IPS-20b (cell line): ENCODE measurements at regions not wholly inside any gene's neighbourhood (a gene's known extent, or its start where the extent isn't known, plus 50 kb on each side); places are given as distances from the start of the nearest gene placed in this dataset.
"Not testable (repeated sequence)": the region's sequence is repeated elsewhere in the genome, so short reads cannot be mapped to it uniquely, and the experiment has no call there.

ENCODE experiments used
- H3K27ac ChIP-seq: one replicate; pipeline ENCODE4 v1.5.1; 2013; ENCODE audit warnings: low read length
- H3K27me3 ChIP-seq: 2 replicates; pipeline ENCODE4 v1.6.1; 2013; ENCODE audit warnings: mild to moderate bottlenecking, low read length, inconsistent platforms; ENCODE audit not compliant: insufficient read depth
- H3K36me3 ChIP-seq: 2 replicates; pipeline ENCODE4 v1.6.1; 2013; ENCODE audit warnings: low read depth, mild to moderate bottlenecking, inconsistent platforms, low read length, moderate library complexity; ENCODE audit not compliant: insufficient read depth
- H3K4me1 ChIP-seq: 2 replicates; pipeline ENCODE4 v1.6.1; 2013; ENCODE audit warnings: mild to moderate bottlenecking, control low read depth, inconsistent platforms, low read length, moderate library complexity; ENCODE audit not compliant: insufficient read depth
- H3K4me3 ChIP-seq: 2 replicates; pipeline ENCODE4 v1.5.1; 2013; ENCODE audit warnings: mild to moderate bottlenecking, low read length, inconsistent platforms
- H3K9ac ChIP-seq: 2 replicates; pipeline ENCODE4 v1.6.1; 2013; ENCODE audit warnings: low read depth, mild to moderate bottlenecking, inconsistent platforms, low read length, moderate library complexity
- H3K9me3 ChIP-seq: 2 replicates; pipeline ENCODE4 v1.6.1; 2013; ENCODE audit warnings: mild to moderate bottlenecking, low read depth, low read length, inconsistent platforms; ENCODE audit not compliant: insufficient read depth

DNA sequence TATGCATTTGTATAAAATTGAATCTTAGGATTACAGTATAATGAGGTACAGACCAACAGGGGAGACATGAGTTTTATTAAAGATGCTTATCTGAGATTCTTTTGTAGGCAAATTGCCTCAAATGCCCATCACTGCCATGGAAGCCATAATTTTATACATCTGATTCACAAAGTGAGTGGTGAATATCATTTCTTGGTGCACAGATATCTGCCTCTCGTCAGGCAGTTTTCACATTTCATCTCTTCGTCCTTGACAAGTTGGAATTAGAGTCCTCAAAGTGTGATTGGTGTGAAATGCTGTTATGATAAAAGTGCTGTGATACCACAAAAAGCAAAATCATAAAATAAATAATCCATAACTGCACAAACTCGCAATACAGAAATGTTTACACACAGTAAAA lies 1602.8 kb upstream of the DDX18 start:
- no peaks in the 10 kb centered on the region for H3K36me3 ChIP-seq
- H3K9ac ChIP-seq: no peak overlapping the region
- no peaks in the 10 kb centered on the region for H3K4me1 ChIP-seq
- H3K9me3 ChIP-seq: no peaks in the 10 kb centered on the region
- H3K27me3 ChIP-seq: no peaks in the 10 kb centered on the region
- no peak overlapping the region for H3K27ac ChIP-seq
- no peak overlapping the region for H3K4me3 ChIP-seq

DNA sequence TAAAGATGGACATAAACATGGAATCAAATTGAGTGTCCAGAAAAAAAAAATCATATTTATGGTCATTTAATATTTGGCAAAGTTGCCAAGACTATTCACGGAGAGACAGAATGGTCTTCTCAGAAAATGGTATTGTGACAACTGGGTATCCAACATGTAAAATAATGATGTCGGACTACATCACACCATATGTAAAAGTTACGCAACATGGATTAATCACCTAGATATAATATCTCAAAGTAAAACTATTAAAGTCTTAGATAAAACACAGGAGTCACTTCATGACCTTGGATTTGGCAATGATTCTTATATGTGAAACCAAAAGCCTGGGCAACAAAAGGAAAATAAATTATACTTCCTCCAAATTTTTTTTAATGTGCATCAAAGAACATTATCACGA lies 1591.7 kb upstream of the DDX18 start:
- Histone ChIP-seq H3K9ac (no peak overlapping the region), H3K4me1 (no peaks in the 10 kb centered on the region), H3K4me3 (no peak overlapping the region), H3K36me3 (no peaks in the 10 kb centered on the region), H3K27ac (no peak overlapping the region), H3K9me3 (no peaks in the 10 kb centered on the region), H3K27me3 (no peaks in the 10 kb centered on the region)

- H3K9me3 ChIP-seq: no peaks in the 10 kb centered on the region
- H3K9ac ChIP-seq: no peak overlapping the region
- H3K36me3 ChIP-seq: no peaks in the 10 kb centered on the region
- no peak overlapping the region for H3K27ac ChIP-seq
- H3K4me1 ChIP-seq: no peaks in the 10 kb centered on the region
- no peaks in the 10 kb centered on the region for H3K27me3 ChIP-seq
- H3K4me3 ChIP-seq: no peak overlapping the region
Observed at GRCh38 chr2:116223912-116224311, 1590.6 kb upstream of the DDX18 start.

- Histone ChIP-seq H3K9me3 (no peaks in the 10 kb centered on the region), H3K4me3 (no peak overlapping the region), H3K4me1 (no peaks in the 10 kb centered on the region), H3K36me3 (no peaks in the 10 kb centered on the region), H3K9ac (no peak overlapping the region), H3K27me3 (no peaks in the 10 kb centered on the region), H3K27ac (no peak overlapping the region)
Observed at GRCh38 chr2:116224610-116225009, 1589.9 kb upstream of the DDX18 start.

GRCh38 chr2:116238511-116238910 lies 1576.0 kb upstream of the DDX18 start:
- H3K27me3 ChIP-seq: no peaks in the 10 kb centered on the region
- H3K36me3 ChIP-seq: no peaks in the 10 kb centered on the region
- no peak overlapping the region for H3K27ac ChIP-seq
- no peaks in the 10 kb centered on the region for H3K9me3 ChIP-seq
- H3K4me1 ChIP-seq: peaks cover 10% of the 10 kb centered on the region; the same call in 1 of the 2 replicates
- H3K9ac ChIP-seq: no peak overlapping the region
- H3K4me3 ChIP-seq: no peak overlapping the region

- H3K4me1 ChIP-seq: no peaks in the 10 kb centered on the region; the same call in 1 of the 2 replicates
- peaks cover 9% of the 10 kb centered on the region for H3K9me3 ChIP-seq
- H3K4me3 ChIP-seq: no peak overlapping the region
- H3K27ac ChIP-seq: no peak overlapping the region
- no peaks in the 10 kb centered on the region for H3K27me3 ChIP-seq
- no peak overlapping the region for H3K9ac ChIP-seq
- H3K36me3 ChIP-seq: no peaks in the 10 kb centered on the region
Observed at GRCh38 chr2:116250376-116250775, 1564.1 kb upstream of the DDX18 start.

GRCh38 chr2:116264872-116265271 lies 1549.6 kb upstream of the DDX18 start:
- H3K9ac ChIP-seq: no peak overlapping the region

GRCh38 chr2:116269040-116269439 lies 1545.5 kb upstream of the DDX18 start:
- Histone ChIP-seq H3K9me3 (no peaks in the 10 kb centered on the region), H3K27me3 (no peaks in the 10 kb centered on the region), H3K9ac (no peak overlapping the region), H3K27ac (no peak overlapping the region), H3K36me3 (no peaks in the 10 kb centered on the region), H3K4me1 (no peaks in the 10 kb centered on the region), H3K4me3 (no peak overlapping the region)

More at GRCh38 chr2:116264872-116265271, 1549.6 kb upstream of the DDX18 start:
- Histone ChIP-seq H3K36me3 (no peaks in the 10 kb centered on the region), H3K4me3 (no peak overlapping the region), H3K9me3 (peaks cover 24% of the 10 kb centered on the region), H3K27me3 (no peaks in the 10 kb centered on the region), H3K4me1 (no peaks in the 10 kb centered on the region), H3K27ac (no peak overlapping the region)

GRCh38 chr2:116304328-116304727 lies 1510.2 kb upstream of the DDX18 start:
- H3K36me3 ChIP-seq: no peaks in the 10 kb centered on the region
- H3K27me3 ChIP-seq: no peaks in the 10 kb centered on the region
- H3K4me1 ChIP-seq: no peaks in the 10 kb centered on the region
- no peak overlapping the region for H3K27ac ChIP-seq
- no peaks in the 10 kb centered on the region for H3K9me3 ChIP-seq
- no peak overlapping the region for H3K4me3 ChIP-seq
- no peak overlapping the region for H3K9ac ChIP-seq

DNA sequence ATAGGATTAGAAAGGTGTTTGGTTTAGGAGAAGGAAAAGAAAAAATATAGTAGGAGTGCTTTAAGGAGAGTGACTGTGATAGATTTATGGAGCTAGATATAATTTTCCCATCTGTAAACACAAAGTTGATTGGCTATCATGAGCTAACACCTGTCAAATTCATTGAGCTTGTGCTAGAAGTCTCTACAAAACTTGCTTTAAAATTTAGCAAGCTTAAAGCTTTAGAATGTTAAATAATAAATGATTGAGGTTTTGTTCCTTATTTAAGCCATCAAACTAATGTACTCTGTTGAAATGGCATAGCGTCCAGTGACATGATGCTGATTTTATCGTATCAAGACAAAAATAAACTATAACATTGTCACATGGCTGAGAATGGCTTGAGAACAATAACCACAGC lies 1497.4 kb upstream of the DDX18 start:
- Histone ChIP-seq H3K36me3 (no peaks in the 10 kb centered on the region), H3K27me3 (no peaks in the 10 kb centered on the region), H3K9me3 (no peaks in the 10 kb centered on the region), H3K27ac (no peak overlapping the region), H3K4me3 (no peak overlapping the region), H3K4me1 (peaks cover 15% of the 10 kb centered on the region), H3K9ac (no peak overlapping the region)

- H3K4me3 ChIP-seq, H3K9ac ChIP-seq, H3K9me3 ChIP-seq, H3K36me3 ChIP-seq, H3K27ac ChIP-seq, H3K27me3 ChIP-seq: not testable (repeated sequence)
- peaks cover 15% of the 10 kb centered on the region for H3K4me1 ChIP-seq
Observed at GRCh38 chr2:116318551-116318950, 1495.9 kb upstream of the DDX18 start.

DNA sequence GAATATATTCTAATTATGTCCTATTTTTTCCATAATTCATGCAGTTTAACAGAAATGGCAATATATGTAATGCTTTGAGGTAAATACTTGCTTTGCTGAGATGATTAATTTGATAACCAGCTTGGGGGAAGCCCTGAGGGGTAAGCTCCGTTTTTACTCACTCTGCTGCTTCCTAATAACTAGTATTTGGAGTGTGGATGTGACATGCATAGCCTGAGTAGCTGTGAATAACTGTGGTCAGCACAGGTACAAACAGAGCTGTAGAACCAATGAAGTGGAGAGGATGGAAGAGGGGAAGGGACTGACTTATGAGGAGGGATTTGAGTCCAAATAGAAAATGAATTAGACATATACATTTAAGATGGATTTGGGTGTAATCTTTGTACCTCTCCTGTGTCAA lies 1495.5 kb upstream of the DDX18 start:
- no peak overlapping the region for H3K4me3 ChIP-seq
- no peaks in the 10 kb centered on the region for H3K9me3 ChIP-seq
- H3K9ac ChIP-seq: no peak overlapping the region
- no peaks in the 10 kb centered on the region for H3K27me3 ChIP-seq
- peaks cover 15% of the 10 kb centered on the region for H3K4me1 ChIP-seq
- H3K27ac ChIP-seq: no peak overlapping the region
- H3K36me3 ChIP-seq: no peaks in the 10 kb centered on the region

GRCh38 chr2:116319935-116320334 lies 1494.6 kb upstream of the DDX18 start:
- Histone ChIP-seq H3K27ac (no peak overlapping the region), H3K9me3 (no peaks in the 10 kb centered on the region), H3K9ac (no peak overlapping the region), H3K36me3 (no peaks in the 10 kb centered on the region), H3K4me1 (peaks cover 15% of the 10 kb centered on the region), H3K4me3 (no peak overlapping the region), H3K27me3 (no peaks in the 10 kb centered on the region)
